Activated CD4-positive, alpha-beta T cell treated with anti-CD3 and anti-CD28 coated beads, Interleukin-2, amount 10 ng/mL, durations not matched to agents 24 days and 14 days (primary cell): ENCODE measurements at regions not wholly inside any gene's neighbourhood (a gene's known extent, or its start where the extent isn't known, plus 50 kb on each side); places are given as distances from the start of the nearest gene placed in this dataset.
"Not testable (repeated sequence)": the region's sequence is repeated elsewhere in the genome, so short reads cannot be mapped to it uniquely, and the experiment has no call there.

Experiments used
- DNase-seq: peaks from one replicate; pipeline ENCODE4 v3.0.0; 2022
- H3K27ac Mint-ChIP-seq: one replicate; pipeline ENCODE4 v1.8.0; 2022; ENCODE audit warnings: mild to moderate bottlenecking, mixed read lengths
- H3K27me3 Mint-ChIP-seq: one replicate; pipeline ENCODE4 v1.8.0; 2022; ENCODE audit warnings: mixed read lengths
- H3K36me3 Mint-ChIP-seq: one replicate; pipeline ENCODE4 v1.8.0; 2022; ENCODE audit warnings: low read depth, mild to moderate bottlenecking, mixed read lengths
- H3K4me1 Mint-ChIP-seq: one replicate; pipeline ENCODE4 v1.8.0; 2021; ENCODE audit warnings: mixed read lengths
- H3K4me3 Mint-ChIP-seq: one replicate; pipeline ENCODE4 v1.8.0; 2022; ENCODE audit warnings: mild to moderate bottlenecking, moderate library complexity, mixed read lengths
- H3K9me3 Mint-ChIP-seq: one replicate; pipeline ENCODE4 v1.8.0; 2021; ENCODE audit warnings: mixed read lengths
- intact Hi-C: fragments of 100-400 bp; cut with micrococcal nuclease; formaldehyde crosslinking; loops from one replicate; pipeline ENCODE4 v1.15.1; 2023

DNA sequence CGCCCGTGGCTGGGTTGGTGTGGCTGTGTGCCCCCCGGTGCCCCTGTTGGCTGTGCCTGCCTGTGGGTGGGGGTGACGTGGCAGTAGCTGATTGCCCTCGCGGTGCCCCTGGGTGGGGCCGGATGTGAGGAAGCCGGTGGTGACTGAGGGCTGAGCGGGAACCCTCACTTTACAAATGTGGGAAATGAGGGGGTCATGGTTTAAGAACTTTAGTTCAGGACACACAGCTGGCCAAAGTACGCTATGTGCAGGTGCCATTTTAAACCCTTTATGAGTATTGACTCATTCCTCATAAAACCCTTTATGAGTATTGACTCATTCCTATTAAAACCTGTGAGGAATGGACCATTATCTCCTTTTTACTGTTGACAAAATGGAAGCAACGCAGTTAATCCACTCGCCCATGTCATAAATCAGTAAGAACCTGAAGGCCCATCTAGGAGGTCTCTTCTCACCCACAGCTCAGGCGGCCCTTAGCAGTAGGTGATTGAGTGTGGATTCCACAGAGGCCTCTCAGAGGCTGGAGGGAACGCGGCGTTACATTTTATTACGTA, 290.1 kb upstream of the COBL start:
- H3K4me1 Mint-ChIP-seq: no peaks in the 10 kb centered on the region
- no peaks in the 10 kb centered on the region for H3K36me3 Mint-ChIP-seq

DNA sequence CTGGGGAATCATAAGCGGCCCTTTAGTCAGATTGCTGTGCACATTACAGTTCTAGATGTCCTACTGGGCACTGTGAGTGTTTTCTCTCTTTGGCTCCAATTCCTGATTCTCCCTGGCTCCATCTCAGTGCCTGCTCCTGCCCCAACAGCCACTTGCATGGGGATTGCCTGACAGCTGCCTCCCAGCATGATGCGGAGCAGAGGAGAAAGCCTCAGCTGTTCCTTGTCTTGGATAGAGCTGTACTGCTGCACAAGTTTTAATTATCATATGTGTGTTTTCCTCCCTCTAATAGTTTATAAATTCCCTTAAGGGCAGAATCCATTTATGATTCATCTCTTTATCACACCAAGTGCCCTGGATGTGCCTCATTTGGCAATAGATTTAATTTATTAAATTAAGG, 285.8 kb upstream of the COBL start:
- peaks cover 16% of the 10 kb centered on the region for H3K9me3 Mint-ChIP-seq

More for the DNA sequence above, 290.1 kb upstream of the COBL start:
- no peak for DNase-seq
- H3K9me3 Mint-ChIP-seq: peaks cover 10% of the 10 kb centered on the region
- intact Hi-C loops: no loop called here
- H3K4me3 Mint-ChIP-seq: no peak overlapping the region
- no peak overlapping the region for H3K27ac Mint-ChIP-seq
- H3K27me3 Mint-ChIP-seq: no peaks in the 10 kb centered on the region

DNA sequence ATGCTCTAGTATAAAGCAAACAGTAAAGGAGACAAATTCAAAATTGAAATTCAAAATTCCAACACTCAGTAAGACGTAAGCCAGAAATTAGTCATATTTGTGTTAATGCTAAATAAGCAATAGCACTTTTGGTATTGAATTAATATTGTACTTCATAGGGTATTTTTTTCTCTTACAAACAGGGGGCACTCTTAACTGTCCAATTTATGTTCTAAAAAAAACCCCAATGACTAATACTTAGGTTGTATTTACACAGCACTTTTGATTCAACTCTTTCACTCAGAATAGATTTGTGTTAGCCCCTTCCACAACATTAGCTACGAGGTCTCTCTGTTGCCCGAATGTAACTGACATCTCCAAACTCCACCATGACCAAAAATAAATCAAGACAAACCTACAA, 284.9 kb upstream of the COBL start:
- Mint-ChIP-seq H3K9me3 (peaks cover 22% of the 10 kb centered on the region), H3K36me3 (no peaks in the 10 kb centered on the region), H3K4me1 (no peaks in the 10 kb centered on the region), H3K27me3 (no peaks in the 10 kb centered on the region), H3K4me3 (no peak overlapping the region), H3K27ac (no peak overlapping the region)
- intact Hi-C loops: no loop called here
- DNase-seq: no peak

More for the DNA sequence above, 285.8 kb upstream of the COBL start:
- no peak overlapping the region for H3K4me3 Mint-ChIP-seq
- intact Hi-C loops: no loop called here
- no peaks in the 10 kb centered on the region for H3K4me1 Mint-ChIP-seq
- no peaks in the 10 kb centered on the region for H3K36me3 Mint-ChIP-seq
- DNase-seq: no peak
- H3K27ac Mint-ChIP-seq: no peak overlapping the region
- H3K27me3 Mint-ChIP-seq: no peaks in the 10 kb centered on the region

DNA sequence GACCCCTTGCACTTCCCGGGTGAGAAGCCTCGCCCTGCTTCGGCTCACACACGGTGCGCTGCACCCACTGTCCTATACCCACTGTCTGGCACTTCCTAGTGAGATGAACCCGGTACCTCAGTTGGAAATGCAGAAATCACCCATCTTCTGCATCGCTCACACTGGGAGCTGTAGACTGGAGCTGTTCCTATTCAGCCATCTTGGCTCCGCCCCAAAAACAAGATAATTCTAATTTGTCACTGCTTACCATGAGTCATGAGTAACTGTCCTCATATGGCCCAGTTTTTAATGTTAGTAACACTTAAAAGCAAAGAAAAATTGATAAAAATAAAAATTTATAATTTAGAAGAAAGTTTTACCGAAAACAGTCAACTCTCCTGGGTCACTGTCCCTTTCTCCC, 283.3 kb upstream of the COBL start:
- DNase-seq, H3K27me3 Mint-ChIP-seq, H3K27ac Mint-ChIP-seq, H3K4me1 Mint-ChIP-seq, H3K36me3 Mint-ChIP-seq, H3K4me3 Mint-ChIP-seq, intact Hi-C loops: not testable (repeated sequence)
- H3K9me3 Mint-ChIP-seq: peaks cover 18% of the 10 kb centered on the region

DNA sequence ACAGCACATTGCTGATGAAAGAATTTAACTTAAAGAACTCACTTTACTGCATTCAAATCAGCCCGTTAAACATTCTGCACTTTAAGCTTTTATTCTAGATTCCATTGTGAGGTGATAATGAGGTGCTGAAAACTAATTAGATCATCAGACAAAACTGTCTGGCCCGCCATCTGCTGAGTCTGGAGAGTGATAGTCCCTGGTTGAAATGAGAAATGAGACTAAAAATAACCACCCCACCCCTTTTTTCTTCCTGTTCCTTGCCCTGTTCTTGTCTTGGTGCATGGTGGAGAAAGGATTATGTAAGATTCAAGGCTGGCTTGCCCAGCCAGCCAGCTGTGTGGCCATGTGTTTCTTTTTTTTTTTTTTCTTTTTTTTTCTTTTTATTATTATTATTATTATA, 277.0 kb upstream of the COBL start:
- H3K27ac Mint-ChIP-seq: no peak overlapping the region
- H3K4me3 Mint-ChIP-seq: no peak overlapping the region
- peaks cover 11% of the 10 kb centered on the region for H3K9me3 Mint-ChIP-seq
- intact Hi-C loops: no loop called here
- no peaks in the 10 kb centered on the region for H3K36me3 Mint-ChIP-seq
- H3K4me1 Mint-ChIP-seq: no peaks in the 10 kb centered on the region
- DNase-seq: no peak
- no peaks in the 10 kb centered on the region for H3K27me3 Mint-ChIP-seq

DNA sequence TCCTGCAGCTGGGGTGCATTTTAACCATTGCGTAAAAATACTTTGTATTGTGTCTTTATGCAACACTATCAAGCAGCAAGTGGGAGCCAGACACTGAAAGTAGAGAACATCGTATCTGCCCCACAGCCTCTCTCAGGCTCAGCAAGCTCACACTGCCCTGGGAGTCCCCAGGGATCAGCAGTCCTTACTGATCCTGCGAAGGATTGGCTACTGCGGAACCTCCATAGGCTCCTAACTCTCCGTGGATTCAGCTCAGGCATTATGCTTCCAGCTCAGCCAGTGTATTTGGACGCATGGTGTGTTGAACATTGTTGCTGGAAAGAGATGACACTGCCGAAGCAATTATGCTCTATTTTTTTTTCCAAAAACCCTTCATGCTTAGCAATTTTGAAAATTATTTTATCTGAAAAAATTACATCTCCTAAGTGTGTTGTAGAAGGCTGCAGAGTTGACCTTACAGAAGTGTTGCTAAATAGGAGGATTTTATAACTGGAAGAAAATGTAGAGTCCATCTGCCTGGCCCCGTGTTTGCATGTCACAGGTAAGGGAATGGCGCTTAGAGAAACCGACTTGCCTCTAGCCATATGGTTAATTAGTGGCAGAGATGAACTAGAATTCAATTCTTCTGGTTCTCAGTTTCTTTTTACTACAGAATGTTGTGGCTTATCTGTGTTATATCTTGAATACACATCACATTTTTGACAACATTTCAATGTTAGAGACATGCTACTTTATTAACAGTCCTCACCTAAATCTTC, 276.4 kb upstream of the COBL start:
- intact Hi-C loops: no loop called here
- no peak overlapping the region for H3K4me3 Mint-ChIP-seq
- H3K27me3 Mint-ChIP-seq: no peaks in the 10 kb centered on the region
- H3K27ac Mint-ChIP-seq: no peak overlapping the region
- H3K36me3 Mint-ChIP-seq: no peaks in the 10 kb centered on the region
- no peak for DNase-seq
- no peaks in the 10 kb centered on the region for H3K4me1 Mint-ChIP-seq
- peaks cover 11% of the 10 kb centered on the region for H3K9me3 Mint-ChIP-seq

DNA sequence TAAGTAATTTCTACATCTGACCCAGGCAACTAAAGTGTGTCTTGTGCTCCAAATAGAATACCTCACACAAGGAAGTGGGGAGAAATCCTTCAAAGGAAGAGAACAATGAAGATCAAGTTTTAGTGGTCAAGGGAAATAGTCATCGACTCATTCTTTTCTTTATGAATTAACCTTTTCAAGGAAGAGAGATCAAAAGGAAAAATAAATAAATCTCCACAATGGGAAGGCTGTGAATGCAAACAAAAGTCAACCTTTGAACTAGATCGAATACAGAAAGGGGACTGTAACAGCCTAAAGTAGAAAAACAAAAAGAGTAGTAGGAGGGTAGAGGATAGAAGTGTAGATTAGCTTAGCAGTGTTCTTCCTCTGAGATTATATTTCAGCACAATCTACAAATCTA, 274.6 kb upstream of the COBL start:
- no peak for DNase-seq
- H3K27me3 Mint-ChIP-seq: no peaks in the 10 kb centered on the region
- H3K9me3 Mint-ChIP-seq: peaks cover 3% of the 10 kb centered on the region
- intact Hi-C loops: no loop called here
- no peak overlapping the region for H3K4me3 Mint-ChIP-seq
- H3K36me3 Mint-ChIP-seq: no peaks in the 10 kb centered on the region
- no peak overlapping the region for H3K27ac Mint-ChIP-seq
- H3K4me1 Mint-ChIP-seq: no peaks in the 10 kb centered on the region

DNA sequence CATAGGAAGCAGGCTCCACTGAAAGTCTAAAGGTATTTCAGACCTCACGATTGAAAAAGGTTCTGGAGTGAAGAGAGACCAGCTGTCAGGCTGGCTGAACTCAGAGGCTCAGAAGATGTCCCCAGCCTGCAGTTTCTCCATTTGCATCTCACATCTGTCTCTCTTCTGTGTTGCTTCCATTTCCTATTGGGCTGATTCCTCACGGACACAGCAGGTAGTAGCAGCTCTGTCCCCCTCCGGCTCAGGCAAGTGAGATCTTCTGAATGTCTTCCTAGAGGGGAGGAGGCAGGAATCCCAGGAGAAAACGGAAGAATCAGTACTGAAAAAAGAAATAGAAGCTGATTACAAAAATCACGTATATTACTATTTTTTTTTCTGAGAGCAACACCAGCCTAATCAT, 274.1 kb upstream of the COBL start:
- Mint-ChIP-seq H3K4me1 (no peaks in the 10 kb centered on the region), H3K4me3 (no peak overlapping the region), H3K9me3 (peaks cover 3% of the 10 kb centered on the region), H3K27ac (no peak overlapping the region), H3K36me3 (no peaks in the 10 kb centered on the region), H3K27me3 (no peaks in the 10 kb centered on the region)
- intact Hi-C loops: no loop called here
- no peak for DNase-seq

DNA sequence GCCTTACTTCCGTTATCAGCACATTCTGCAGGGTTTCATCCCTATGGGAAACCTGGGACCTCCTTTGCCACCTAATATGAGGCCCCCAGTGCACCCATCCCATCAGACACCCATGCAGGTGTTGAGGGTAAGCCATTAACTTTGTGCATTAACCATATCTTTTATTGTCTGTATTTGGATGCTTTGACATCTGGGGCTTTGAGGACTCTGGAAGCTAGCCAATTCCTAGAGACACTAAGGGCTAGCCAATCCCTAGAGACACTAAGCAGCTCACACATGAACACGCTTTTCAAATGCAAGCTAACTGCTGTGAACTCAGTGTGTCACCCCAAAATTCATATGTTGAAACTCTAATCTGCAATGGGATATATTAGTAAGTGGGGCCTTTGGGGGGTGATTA, 272.5 kb upstream of the COBL start:
- Mint-ChIP-seq H3K4me1 (no peaks in the 10 kb centered on the region), H3K4me3 (no peak overlapping the region), H3K9me3 (peaks cover 3% of the 10 kb centered on the region), H3K27ac (no peak overlapping the region), H3K36me3 (no peaks in the 10 kb centered on the region), H3K27me3 (no peaks in the 10 kb centered on the region)
- DNase-seq: no peak
- intact Hi-C loops: no loop called here

DNA sequence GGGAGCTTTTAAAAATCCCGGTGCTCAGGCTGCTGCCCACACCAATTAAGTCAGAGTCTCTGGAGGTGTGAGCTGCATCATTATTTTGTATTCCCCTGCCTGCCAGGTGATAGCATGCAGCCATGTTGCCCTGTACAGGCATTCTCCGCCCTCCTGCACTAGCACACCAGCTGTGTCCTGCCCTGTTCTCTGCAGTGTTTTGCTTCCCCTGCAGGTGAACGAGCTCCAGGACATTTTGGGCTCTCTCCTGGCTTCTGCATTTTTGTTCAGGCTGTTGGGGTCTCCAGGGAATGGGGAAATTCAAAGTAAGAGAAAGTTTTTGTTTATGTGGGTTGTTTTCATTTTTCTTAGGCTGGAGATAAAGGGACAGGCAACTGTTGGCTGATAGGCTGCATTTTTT, 271.0 kb upstream of the COBL start:
- Mint-ChIP-seq H3K27me3 (no peaks in the 10 kb centered on the region), H3K27ac (no peak overlapping the region), H3K4me1 (no peaks in the 10 kb centered on the region), H3K4me3 (no peak overlapping the region), H3K36me3 (no peaks in the 10 kb centered on the region), H3K9me3 (peaks cover 5% of the 10 kb centered on the region)
- no peak for DNase-seq
- intact Hi-C loops: no loop called here

DNA sequence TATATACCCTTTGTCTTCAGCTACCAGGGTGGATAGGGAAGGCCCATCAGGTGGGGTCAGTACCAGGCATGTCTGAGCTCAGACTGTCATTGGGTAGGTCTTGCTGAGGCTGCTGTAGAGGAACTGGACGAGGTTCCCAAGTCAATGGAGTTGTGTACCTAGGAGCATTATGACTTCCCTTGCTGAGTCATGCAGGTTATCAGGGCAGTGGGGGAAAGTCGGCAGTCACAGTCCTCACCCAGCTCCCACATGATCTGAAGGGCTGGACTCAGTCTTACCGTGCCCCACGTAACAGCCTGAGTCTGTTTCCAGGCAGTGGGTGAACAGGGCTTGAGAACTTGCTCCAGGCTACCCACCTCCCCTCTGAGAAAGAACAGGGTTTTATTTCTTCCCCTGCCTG, 260.8 kb upstream of the COBL start:
- peaks cover 8% of the 10 kb centered on the region for H3K9me3 Mint-ChIP-seq
- DNase-seq: no peak
- no peaks in the 10 kb centered on the region for H3K4me1 Mint-ChIP-seq

DNA sequence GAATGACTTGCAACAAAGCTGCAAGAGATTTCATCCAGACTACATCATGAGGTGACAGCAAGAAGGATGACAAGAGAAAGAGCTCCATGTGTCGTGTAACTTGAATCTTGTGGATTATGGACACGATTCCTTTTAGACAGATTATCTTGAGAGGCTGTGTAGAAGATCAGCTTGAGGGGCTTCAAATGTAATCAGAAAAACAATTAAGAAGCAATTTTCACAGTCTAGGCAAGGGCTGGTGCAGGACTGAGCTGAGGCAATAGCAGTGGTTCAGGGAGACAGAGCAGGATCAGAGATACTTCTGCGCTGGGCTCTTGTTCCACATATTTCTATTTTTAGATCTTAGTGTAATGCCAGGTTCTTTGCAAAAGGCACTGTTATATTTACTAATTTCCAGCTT, 253.0 kb upstream of the COBL start:
- no peaks in the 10 kb centered on the region for H3K9me3 Mint-ChIP-seq
- intact Hi-C loops: no loop called here
- no peaks in the 10 kb centered on the region for H3K36me3 Mint-ChIP-seq
- H3K27ac Mint-ChIP-seq: no peak overlapping the region
- no peaks in the 10 kb centered on the region for H3K27me3 Mint-ChIP-seq
- no peaks in the 10 kb centered on the region for H3K4me1 Mint-ChIP-seq
- no peak for DNase-seq
- H3K4me3 Mint-ChIP-seq: no peak overlapping the region

More for the DNA sequence above, 260.8 kb upstream of the COBL start:
- no peak overlapping the region for H3K4me3 Mint-ChIP-seq
- H3K36me3 Mint-ChIP-seq: no peaks in the 10 kb centered on the region
- H3K27ac Mint-ChIP-seq: no peak overlapping the region
- no peaks in the 10 kb centered on the region for H3K27me3 Mint-ChIP-seq
- intact Hi-C loops: no loop called here

DNA sequence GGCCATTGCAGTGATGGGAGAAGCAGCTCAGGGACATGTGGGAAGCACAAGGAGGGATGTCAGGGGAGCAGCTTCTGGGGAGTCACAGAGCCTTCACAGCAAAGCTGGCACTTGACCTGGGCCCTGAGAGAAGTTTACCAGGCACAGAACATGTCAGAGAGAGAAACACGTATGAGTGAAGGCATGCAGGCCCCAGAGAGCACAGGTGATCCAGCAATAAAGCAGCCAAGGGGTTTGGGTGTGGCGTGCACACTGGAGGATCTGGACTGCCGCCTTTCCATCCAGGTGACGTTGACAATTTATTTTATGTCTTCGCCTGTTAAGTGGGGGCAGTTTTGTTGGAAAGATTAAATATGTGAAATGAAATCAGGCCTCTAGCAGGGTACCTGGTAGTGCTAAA, 252.6 kb upstream of the COBL start:
- Mint-ChIP-seq H3K27ac (no peak overlapping the region), H3K9me3 (no peaks in the 10 kb centered on the region), H3K36me3 (no peaks in the 10 kb centered on the region), H3K27me3 (no peaks in the 10 kb centered on the region), H3K4me3 (no peak overlapping the region), H3K4me1 (no peaks in the 10 kb centered on the region)
- intact Hi-C loops: no loop called here
- no peak for DNase-seq

DNA sequence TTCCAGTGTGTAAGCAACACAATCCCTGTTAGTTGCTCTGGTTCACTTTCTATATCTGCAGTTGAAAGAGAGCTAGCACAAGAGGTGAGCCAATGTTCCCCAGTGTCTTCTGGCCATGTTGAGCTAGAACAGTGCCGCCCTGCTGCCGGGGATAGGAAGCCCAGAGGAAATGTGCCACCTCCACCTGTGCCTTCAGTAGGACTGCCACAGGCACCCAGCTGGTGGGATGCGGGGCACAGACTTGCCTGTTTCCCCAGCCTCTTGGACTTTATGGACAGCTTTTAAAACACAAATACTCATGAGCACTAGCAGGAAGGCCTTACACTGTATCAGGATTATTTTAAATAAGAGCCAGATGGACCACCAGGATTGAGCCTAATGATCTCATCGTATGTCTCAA, 234.5 kb upstream of the COBL start:
- intact Hi-C loops: no loop called here
- H3K4me1 Mint-ChIP-seq: no peaks in the 10 kb centered on the region
- no peaks in the 10 kb centered on the region for H3K36me3 Mint-ChIP-seq
- H3K9me3 Mint-ChIP-seq: peaks cover 3% of the 10 kb centered on the region
- DNase-seq: no peak
- H3K4me3 Mint-ChIP-seq: no peak overlapping the region
- H3K27me3 Mint-ChIP-seq: no peaks in the 10 kb centered on the region
- H3K27ac Mint-ChIP-seq: no peak overlapping the region

DNA sequence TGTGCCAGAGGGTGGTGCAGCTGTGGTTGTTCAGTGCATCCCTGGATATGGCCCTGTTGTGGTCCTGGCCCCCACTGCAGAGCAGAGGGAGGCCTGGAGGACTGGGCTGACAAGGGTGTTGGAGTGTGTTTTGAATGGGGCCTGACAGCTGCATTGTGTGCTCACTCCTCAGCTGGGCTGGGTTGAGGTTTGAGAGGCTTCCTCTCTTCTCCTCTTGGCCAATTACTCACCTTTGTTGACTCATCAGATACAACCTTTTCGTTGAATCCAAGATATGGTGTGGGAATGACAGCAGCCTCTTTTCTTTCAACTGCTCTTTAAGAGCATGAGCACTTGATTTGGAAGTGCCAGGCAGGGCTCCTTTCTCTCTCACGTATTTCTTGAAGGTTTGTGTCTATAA, 228.5 kb upstream of the COBL start:
- Mint-ChIP-seq H3K27me3 (no peaks in the 10 kb centered on the region), H3K4me1 (no peaks in the 10 kb centered on the region), H3K4me3 (no peak overlapping the region), H3K36me3 (no peaks in the 10 kb centered on the region), H3K27ac (no peak overlapping the region), H3K9me3 (peaks cover 9% of the 10 kb centered on the region)
- intact Hi-C loops: no loop called here
- DNase-seq: no peak
